NCI-H510A (cell line): ENCODE measurements at regions not wholly inside any gene's neighbourhood (a gene's known extent, or its start where the extent isn't known, plus 50 kb on each side); places are given as distances from the start of the nearest gene placed in this dataset.

Experiments
- DNase-seq: peaks from one replicate; lab custom pipeline; 2025; lab: John Stamatoyannopoulos, UW

DNA sequence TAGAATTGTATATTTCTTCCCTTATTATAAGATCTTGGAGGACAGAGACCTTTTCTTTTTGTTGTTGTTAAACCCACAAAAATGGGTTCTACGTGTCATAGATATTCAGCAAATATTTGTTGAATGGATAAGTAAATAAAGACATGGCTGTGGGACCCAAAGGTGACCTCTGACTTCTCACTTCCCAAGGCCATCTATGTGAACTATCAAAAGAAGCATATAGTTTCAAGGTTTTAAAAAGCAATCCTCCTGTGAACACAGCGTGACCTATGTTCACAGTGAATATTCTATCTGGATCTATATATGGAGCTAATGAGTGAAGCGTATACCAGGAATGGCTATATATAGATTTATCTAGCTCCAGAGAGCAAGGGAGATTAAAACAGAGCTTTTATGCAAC is 312.8 kb upstream of the C11orf87 start:
- DNase-seq = no peak

GRCh38 chr11:109109571-109110315 is 312.2 kb upstream of the C11orf87 start:
- no peak for DNase-seq

DNA sequence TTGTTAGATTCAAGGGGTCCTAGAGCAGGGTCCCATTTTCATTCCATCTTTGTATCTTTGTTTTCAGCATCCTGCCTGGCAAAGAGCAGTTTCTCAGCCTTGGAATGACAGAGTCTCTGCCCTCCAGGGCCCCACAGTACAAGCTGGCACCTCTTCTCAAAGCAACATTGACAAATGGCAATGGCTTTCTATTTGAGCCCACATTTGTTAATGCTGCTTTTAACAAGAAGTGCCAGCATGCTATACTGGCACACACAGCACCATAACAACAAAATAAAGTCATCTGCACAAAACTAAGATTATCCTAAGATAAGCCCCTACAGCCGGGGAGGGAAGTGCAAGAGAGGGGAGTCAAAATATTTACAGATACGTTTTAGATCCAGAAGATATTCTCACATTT is 309.7 kb upstream of the C11orf87 start:
- no peak for DNase-seq

DNA sequence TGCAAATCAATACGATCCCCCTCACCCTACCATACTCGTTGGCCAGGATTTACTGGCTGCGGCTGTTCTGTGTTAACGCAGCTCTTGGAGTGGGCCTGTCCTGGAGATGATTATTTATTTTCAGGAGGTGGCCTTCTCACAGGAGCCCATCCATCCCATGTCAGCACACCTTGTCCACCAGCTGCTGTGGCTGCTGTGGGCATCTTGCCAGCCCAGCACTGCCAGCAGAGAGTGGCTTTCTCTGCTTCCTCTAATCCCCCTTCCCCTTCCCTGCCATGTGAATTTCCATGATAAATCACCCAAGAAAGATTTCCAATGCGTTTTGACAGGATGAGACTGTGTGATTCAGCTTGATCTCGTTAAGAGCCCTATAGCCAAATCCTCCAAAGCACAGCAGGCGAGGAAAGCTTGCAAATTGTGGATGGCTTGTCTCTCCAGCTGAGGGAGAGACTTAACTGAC is 309.1 kb upstream of the C11orf87 start:
- DNase-seq = peak; percentile 56

GRCh38 chr11:109120341-109120740 is 301.6 kb upstream of the C11orf87 start:
- DNase-seq = no peak

GRCh38 chr11:109121173-109121932 is 300.6 kb upstream of the C11orf87 start:
- no peak for DNase-seq

DNA sequence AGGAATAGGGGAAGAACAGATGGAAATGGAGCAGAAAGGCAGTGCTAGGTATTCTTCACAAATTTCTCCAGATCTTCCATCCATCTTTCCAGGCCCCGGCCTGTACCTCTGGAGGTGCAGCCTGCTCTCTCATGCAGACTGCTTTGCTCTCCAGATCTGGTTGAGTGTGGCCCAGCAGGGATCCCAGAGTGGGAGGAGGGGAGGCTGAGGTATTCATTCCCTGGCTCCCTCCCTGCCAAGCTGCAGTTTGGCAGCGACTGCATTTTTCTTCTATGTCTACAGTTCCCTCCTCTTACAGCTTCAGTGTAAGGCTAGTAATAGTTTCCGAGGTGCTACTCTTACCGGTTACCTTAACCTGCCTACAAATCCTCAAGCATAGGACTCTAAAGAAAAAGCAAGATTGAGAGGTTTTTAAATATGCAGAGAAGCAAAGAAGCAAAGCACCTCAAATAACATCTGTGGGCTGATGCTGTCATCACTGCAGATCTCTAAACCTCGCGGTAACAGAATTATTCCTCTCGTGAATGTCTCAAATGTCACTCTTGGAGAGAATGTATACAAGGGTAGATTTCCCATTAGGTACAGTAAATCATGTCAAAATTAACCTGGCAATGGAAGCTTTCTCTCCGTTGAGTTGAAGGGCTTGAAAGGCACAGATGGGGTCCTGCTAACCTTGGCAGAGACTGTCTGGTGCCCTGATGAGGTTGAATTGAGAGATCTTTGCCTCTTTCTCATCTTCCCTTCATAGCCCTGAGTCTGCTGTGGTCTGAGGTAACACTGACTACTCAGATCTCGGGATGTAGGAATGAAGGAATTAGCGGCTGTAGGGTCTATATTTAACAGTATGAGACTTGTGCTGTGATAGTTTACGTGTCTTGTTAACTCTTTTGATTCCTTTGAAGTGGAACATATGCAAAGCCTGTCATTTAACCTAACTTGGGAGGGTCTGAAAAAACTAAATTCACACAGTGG is 297.9 kb upstream of the C11orf87 start:
- DNase-seq = no peak

DNA sequence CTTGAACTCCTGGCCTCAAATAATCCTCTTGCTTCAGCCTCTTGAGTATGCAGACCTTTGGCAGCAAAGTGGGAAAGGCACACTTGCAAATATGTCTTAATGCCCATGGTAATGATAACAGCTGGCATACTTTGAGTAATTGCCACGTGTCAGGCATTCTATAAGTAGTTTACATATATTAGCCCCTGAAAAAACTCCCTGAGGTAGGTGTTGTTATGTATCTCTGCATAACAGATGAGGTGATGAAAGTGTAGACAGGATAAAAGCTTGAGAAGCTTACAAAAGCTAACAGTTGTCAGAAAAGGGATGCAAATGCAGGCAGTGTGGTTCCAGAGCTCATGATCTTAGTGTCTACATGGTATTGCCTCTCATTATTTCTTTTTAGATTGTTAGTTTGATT is 291.1 kb upstream of the C11orf87 start:
- DNase-seq = no peak

- no peak for DNase-seq
These were observed 289.5 kb upstream of the C11orf87 start for GRCh38 chr11:109132539-109132938.

DNA sequence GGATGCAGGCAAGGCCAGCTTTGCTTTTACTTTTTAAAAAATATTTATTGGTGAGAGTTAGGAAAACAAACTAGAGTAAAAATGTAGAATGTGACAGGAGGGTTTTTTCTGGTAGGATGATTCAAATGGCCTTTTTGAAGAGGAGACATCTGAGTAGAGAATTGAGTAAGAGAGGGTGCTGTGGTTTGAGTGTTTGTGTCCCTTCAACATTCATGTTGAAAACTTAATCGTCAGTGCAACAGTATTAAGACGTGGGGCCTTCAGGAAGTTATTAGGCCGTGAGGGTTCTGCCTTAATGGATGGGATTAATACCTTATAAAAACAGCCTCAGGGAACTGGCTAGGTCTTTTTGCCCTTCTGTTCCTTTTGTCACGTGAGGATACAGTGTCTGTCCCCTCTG is 288.8 kb upstream of the C11orf87 start:
- DNase-seq = no peak

GRCh38 chr11:109135627-109136026 is 286.4 kb upstream of the C11orf87 start:
- no peak for DNase-seq

DNA sequence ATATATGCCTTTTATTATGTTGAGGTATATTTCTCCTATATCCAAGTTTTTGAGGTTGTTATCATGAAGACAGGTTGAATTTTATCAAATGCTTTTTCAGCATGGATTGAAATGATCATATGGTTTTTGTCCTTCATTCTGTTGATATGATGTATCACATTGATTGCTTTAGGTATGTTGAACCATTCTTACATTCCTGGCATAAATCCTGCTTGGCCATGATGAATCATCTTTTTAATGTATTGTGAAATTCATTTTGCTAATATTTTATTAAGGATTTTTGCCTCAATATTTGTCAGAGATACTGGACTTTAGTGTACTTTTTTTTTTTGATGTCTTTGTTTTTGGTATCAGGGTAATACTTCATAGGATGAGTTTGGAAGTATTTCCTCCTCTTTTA is 283.8 kb upstream of the C11orf87 start:
- no peak for DNase-seq

DNA sequence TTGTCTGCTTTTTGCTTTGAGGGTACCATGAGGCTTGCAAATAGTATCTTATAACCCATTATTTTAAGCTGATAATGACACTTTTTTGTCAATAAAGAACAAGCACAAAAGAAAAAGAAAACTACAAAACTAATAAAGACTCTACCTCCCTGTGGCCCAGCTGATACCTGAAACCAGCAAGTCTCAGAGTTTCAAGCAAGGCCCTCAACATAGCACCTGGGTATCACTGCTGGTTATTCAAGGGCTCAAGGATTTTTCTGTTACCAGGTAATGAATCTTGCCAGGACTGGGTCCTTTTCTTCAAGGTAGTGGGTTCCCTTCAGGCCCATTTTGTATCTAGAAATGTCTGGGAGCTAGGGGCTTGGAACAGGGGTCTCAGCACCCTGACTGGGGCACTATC is 281.6 kb upstream of the C11orf87 start:
- DNase-seq = no peak

DNA sequence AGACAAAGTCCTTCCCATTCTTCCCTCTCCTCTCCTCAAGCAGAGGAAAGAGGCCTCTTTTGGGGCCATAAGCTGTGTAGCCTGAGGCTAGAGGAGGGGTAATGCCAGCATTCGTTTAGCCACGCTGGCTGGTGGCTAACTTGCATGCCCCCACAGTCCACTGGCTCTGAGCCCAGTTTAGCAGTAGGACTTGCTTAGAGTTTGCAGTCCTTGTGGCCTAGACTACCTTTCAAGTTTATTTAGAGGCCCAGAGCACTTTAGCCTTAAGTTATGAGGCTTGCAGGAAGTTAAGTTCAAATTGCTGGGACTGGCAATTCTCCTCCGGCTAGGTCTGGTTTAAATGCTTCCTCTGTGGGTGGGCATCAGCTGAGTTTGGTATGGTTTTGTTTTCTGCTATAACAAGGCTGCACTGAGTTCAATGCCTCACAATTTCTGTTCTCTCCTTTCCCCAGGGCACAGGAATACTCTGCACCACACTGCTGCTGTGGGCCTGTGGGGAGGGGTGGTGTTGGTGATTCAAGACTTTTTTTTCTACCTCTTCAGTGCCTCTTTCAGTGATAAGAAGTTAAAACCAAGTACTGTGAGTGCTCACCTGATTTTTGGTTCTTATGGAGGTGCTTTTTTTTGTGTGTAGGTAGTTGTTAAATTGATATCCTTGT is 281.0 kb upstream of the C11orf87 start:
- no peak for DNase-seq

- DNase-seq = no peak
These were observed 276.7 kb upstream of the C11orf87 start for GRCh38 chr11:109145287-109145686.

GRCh38 chr11:109147726-109148125 is 274.3 kb upstream of the C11orf87 start:
- no peak for DNase-seq

DNA sequence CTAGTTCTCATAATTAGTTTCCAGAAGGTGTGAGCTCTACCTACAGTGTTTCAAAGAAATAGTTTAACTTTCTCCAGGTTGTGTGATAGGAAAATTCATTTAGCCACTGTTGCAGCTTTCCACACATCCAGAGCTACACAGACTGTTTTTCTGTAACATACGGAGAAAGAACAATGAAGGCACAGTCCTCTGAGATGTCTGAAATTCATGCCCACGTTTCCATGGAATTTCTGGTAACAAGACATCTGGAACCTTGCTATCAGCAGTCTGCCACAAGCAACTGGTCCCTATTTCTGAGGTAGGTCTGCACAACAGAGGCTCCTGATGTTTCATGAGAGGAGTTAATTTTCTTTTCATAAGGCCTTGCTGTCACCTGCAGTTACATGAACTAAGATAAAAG is 273.3 kb upstream of the C11orf87 start:
- no peak for DNase-seq

DNA sequence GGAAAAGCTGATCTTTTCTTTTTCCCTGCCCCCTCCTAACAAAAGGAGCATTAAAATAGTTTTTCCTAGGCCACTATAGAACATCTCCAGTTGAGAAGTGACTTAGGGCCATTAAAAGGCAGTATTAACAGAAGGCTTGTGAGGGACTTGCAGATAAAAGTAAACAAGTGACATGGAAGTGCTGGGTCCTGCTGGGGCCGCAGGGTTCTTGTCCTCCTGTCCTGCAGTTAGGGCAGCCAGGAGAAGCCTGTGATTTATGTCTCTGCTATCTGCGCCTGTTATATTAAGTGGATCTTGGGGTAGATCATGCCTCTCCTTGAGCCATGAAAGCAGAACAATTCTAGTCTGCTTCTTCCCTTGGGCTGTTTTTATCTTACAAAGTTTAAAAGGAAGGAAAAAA is 271.4 kb upstream of the C11orf87 start:
- DNase-seq = peak; percentile 16

- DNase-seq = no peak
These were observed 268.2 kb upstream of the C11orf87 start for GRCh38 chr11:109153836-109154235.

GRCh38 chr11:109155291-109155690 is 266.7 kb upstream of the C11orf87 start:
- DNase-seq = no peak

DNA sequence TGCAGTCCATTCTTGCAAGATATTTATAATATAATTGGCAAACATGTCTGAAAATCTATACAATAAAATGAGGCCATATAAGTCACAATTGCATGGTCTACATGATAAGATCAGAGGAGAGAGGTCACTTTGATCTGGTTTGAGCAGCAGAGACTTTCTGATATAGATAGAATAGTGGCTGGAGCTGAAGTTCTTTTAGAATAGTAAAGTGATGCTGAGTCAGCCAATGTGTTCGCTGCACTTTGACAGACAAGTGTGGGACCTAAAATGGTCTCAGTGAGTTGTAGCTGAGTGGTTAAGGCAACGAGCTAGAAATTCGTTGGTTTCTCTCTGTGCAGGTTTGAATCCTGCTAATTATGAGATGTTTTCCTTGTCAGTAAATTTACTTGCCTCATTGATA is 257.0 kb upstream of the C11orf87 start:
- no peak for DNase-seq

- DNase-seq = no peak
These were observed 255.5 kb upstream of the C11orf87 start for GRCh38 chr11:109166441-109166840.
